ENCODE measurements at regions not wholly inside any gene's neighbourhood (a gene's known extent, or its start where the extent isn't known, plus 50 kb on each side); places are given as distances from the start of the nearest gene placed in this dataset.
A peak's percentile ranks its signal among the peaks of the same experiment; 100 is the strongest.

GRCh38 chr20:22312744-22313346 lies 271.5 kb downstream of the FOXA2 start:
- TF ChIP-seq CTCF (optimal IDR thresholded peaks at IDR 0.05 in 1 of 3, IDR thresholded peaks at IDR 0.05 in 1 of 3, conservative IDR thresholded peaks at IDR 0.05 in 1 of 3; ENCODE audit: extremely low read depth in 1 of 3, insufficient read depth in 2 of 3, low read length in 3 of 3): peak; percentile 55 to 66 (median 59)
- no peak for TF ChIP-seq EZH2 (IDR thresholded peaks at IDR 0.05; ENCODE audit: low read length)
